ENCODE measurements at regions not wholly inside any gene's neighbourhood (a gene's known extent, or its start where the extent isn't known, plus 50 kb on each side); places are given as distances from the start of the nearest gene placed in this dataset.

- DNase-seq (ENCODE audit: insufficient read length, low spot score), result no peak
Observed at GRCh38 chr1:208909011-208909984, 665.1 kb upstream of the PLXNA2 start.

GRCh38 chr1:208910161-208910560 lies 666.0 kb upstream of the PLXNA2 start:
- DNase-seq (ENCODE audit: insufficient read length, low spot score) (no peak), FAIRE-seq (no peak)
- no peak for TF ChIP-seq POLR2A (IDR thresholded peaks at IDR 0.05; ENCODE audit: low read depth, low read length)

More at GRCh38 chr1:208909011-208909984, 665.1 kb upstream of the PLXNA2 start:
- TF ChIP-seq POLR2A (IDR thresholded peaks at IDR 0.05; ENCODE audit: low read depth, low read length), result no peak
- no peak for FAIRE-seq

- no peak for DNase-seq (ENCODE audit: insufficient read length, low spot score)
- TF ChIP-seq POLR2A (IDR thresholded peaks at IDR 0.05; ENCODE audit: low read depth, low read length), result no peak
- FAIRE-seq, result peak; percentile 6
Observed at GRCh38 chr1:208917281-208917680, 666.2 kb upstream of the CAMK1G start.

GRCh38 chr1:208917723-208918122 lies 665.8 kb upstream of the CAMK1G start:
- no peak for DNase-seq (ENCODE audit: insufficient read length, low spot score)
- TF ChIP-seq POLR2A (IDR thresholded peaks at IDR 0.05; ENCODE audit: low read depth, low read length), result no peak
- no peak for FAIRE-seq

- TF ChIP-seq POLR2A (IDR thresholded peaks at IDR 0.05; ENCODE audit: low read depth, low read length), result no peak
- DNase-seq (ENCODE audit: insufficient read length, low spot score), result no peak
- no peak for FAIRE-seq
Observed at GRCh38 chr1:208918160-208918559, 665.4 kb upstream of the CAMK1G start.

GRCh38 chr1:208919371-208919770 lies 664.1 kb upstream of the CAMK1G start:
- peak; percentile 11 for DNase-seq (ENCODE audit: insufficient read length, low spot score)
- no peak for FAIRE-seq
- no peak for TF ChIP-seq POLR2A (IDR thresholded peaks at IDR 0.05; ENCODE audit: low read depth, low read length)

GRCh38 chr1:208921259-208921658 lies 662.3 kb upstream of the CAMK1G start:
- no peak for TF ChIP-seq POLR2A (IDR thresholded peaks at IDR 0.05; ENCODE audit: low read depth, low read length)
- FAIRE-seq (no peak), DNase-seq (ENCODE audit: insufficient read length, low spot score) (no peak)

- TF ChIP-seq POLR2A (IDR thresholded peaks at IDR 0.05; ENCODE audit: low read depth, low read length), result no peak
- DNase-seq (ENCODE audit: insufficient read length, low spot score), result no peak
Observed at GRCh38 chr1:208923456-208923855, 660.1 kb upstream of the CAMK1G start.

GRCh38 chr1:208923946-208924720 lies 659.4 kb upstream of the CAMK1G start:
- no peak for TF ChIP-seq POLR2A (IDR thresholded peaks at IDR 0.05; ENCODE audit: low read depth, low read length)
- DNase-seq (ENCODE audit: insufficient read length, low spot score) (no peak), FAIRE-seq (no peak)

More at GRCh38 chr1:208923456-208923855, 660.1 kb upstream of the CAMK1G start:
- FAIRE-seq, result no peak

- no peak for TF ChIP-seq POLR2A (IDR thresholded peaks at IDR 0.05; ENCODE audit: low read depth, low read length)
- no peak for FAIRE-seq
Observed at GRCh38 chr1:208924928-208925327, 658.6 kb upstream of the CAMK1G start.

GRCh38 chr1:208928349-208929010 lies 655.0 kb upstream of the CAMK1G start:
- DNase-seq (ENCODE audit: insufficient read length, low spot score) (no peak), FAIRE-seq (no peak)
- TF ChIP-seq POLR2A (IDR thresholded peaks at IDR 0.05; ENCODE audit: low read depth, low read length), result no peak

More at GRCh38 chr1:208924928-208925327, 658.6 kb upstream of the CAMK1G start:
- no peak for DNase-seq (ENCODE audit: insufficient read length, low spot score)

- TF ChIP-seq POLR2A (IDR thresholded peaks at IDR 0.05; ENCODE audit: low read depth, low read length), result no peak
- DNase-seq (ENCODE audit: insufficient read length, low spot score), result peak; percentile 8
- FAIRE-seq, result peak; percentile 67
Observed at GRCh38 chr1:208929575-208929974, 653.9 kb upstream of the CAMK1G start.

GRCh38 chr1:208931936-208932335 lies 651.6 kb upstream of the CAMK1G start:
- no peak for FAIRE-seq
- no peak for TF ChIP-seq POLR2A (IDR thresholded peaks at IDR 0.05; ENCODE audit: low read depth, low read length)
- no peak for DNase-seq (ENCODE audit: insufficient read length, low spot score)
